ENCODE measurements at regions not wholly inside any gene's neighbourhood (a gene's known extent, or its start where the extent isn't known, plus 50 kb on each side); places are given as distances from the start of the nearest gene placed in this dataset.

- TF ChIP-seq CTCF (IDR thresholded peaks at IDR 0.05; ENCODE audit: low read length): no peak
- no peak for TF ChIP-seq EZH2 (optimal IDR thresholded peaks at IDR 0.05; ENCODE audit: low read depth, low read length)
These were observed 455.3 kb upstream of the NR2F2 start for GRCh38 chr15:95875121-95875643.

Data from MM.1S (cell line).